ENCODE measurements at regions not wholly inside any gene's neighbourhood (a gene's known extent, or its start where the extent isn't known, plus 50 kb on each side); places are given as distances from the start of the nearest gene placed in this dataset.

GRCh38 chr6:12482386-12483375, 192.5 kb downstream of the EDN1 start:
- H3K27me3 ChIP-seq (replicated peaks in 1 of 4; ENCODE audit: control extremely low read depth in 1 of 4, control insufficient read depth in 3 of 4, insufficient read depth in 4 of 4, low read length in 3 of 4), result no peaks in the 10 kb centered on the region
- H3K36me3 ChIP-seq (replicated peaks in 1 of 2; ENCODE audit: control extremely low read depth in 1 of 2, control insufficient read depth in 1 of 2, extremely low read depth in 1 of 2, insufficient read depth in 2 of 2, low read length in 1 of 2), result no peaks in the 10 kb centered on the region
- H3K4me1 ChIP-seq (ENCODE audit: control insufficient read depth in 2 of 2, insufficient read depth in 2 of 2, low read length in 2 of 2), result peaks cover 0 to 7% of the 10 kb centered on the region in 2 donors
- no peaks in the 10 kb centered on the region for H3K9me3 ChIP-seq (ENCODE audit: control extremely low read depth in 1 of 3, control insufficient read depth in 2 of 3, insufficient read depth in 1 of 3, low read length in 2 of 3)
- no peaks in the 10 kb centered on the region for H4K20me1 ChIP-seq (ENCODE audit: control insufficient read depth, insufficient read depth, low read length, poor library complexity, severe bottlenecking)
- intact Hi-C loops (cut with micrococcal nuclease), result no loop called here
- DNase-seq (no peak), ATAC-seq (ENCODE audit: low read depth) (no peak)
- Mint-ChIP-seq H3K4me1 (peaks cover 15% of the 10 kb centered on the region), H3K4me3 (peak overlapping the region; percentile 80), H3K27me3 (no peaks in the 10 kb centered on the region), H3K9me3 (ENCODE audit: insufficient read depth) (no peaks in the 10 kb centered on the region), H3K27ac (no peak overlapping the region)
- peak overlapping the region; percentile 70 for H2AFZ ChIP-seq (ENCODE audit: insufficient read depth, low read depth, low read length, poor library complexity, severe bottlenecking)
- CTCF ChIA-PET, result interaction anchor here (0.9 to 1.7 kb wide), 2 partner anchors 21 to 827 kb away, joined by 3 to 7 read pairs; no protein-coding TSS in a partner anchor
- TF ChIP-seq CTCF (IDR thresholded peaks at IDR 0.05) (no peak), EZH2 (IDR thresholded peaks at IDR 0.05; ENCODE audit: borderline replicate concordance, insufficient read depth, low read depth, low read length, poor library complexity, severe bottlenecking) (no peak)
- WGBS (ENCODE audit: insufficient coverage), result 100% methylated on average over 1 of the region's 5 CpGs
- no peaks in the 10 kb centered on the region for H3K79me2 ChIP-seq (ENCODE audit: control insufficient read depth, insufficient read depth, low read length)
- H3K4me3 ChIP-seq (ENCODE audit: control extremely low read depth in 1 of 5, extremely low read depth in 1 of 5, insufficient read depth in 1 of 5, low read depth in 2 of 5, low read length in 4 of 5), result no peak overlapping the region
- peak overlapping the region; percentile 64 for H3K4me2 ChIP-seq (replicated peaks; ENCODE audit: low read depth, low read length, poor library complexity, severe bottlenecking)
- POLR2A ChIA-PET, result no interaction called here
- H3K27ac ChIP-seq (ENCODE audit: low read length in 2 of 2), result no peak overlapping the region
- H3K9ac ChIP-seq (ENCODE audit: low read length), result peak overlapping the region; percentile 65

- Histone ChIP-seq H3K27me3 (replicated peaks in 1 of 4; ENCODE audit: control extremely low read depth in 1 of 4, control insufficient read depth in 3 of 4, insufficient read depth in 4 of 4, low read length in 3 of 4) (no peaks in the 10 kb centered on the region), H3K9me3 (ENCODE audit: control extremely low read depth in 1 of 3, control insufficient read depth in 2 of 3, insufficient read depth in 1 of 3, low read length in 2 of 3) (no peaks in the 10 kb centered on the region), H2AFZ (ENCODE audit: insufficient read depth, low read depth, low read length, poor library complexity, severe bottlenecking) (peak overlapping the region; percentile 70), H3K4me2 (replicated peaks; ENCODE audit: low read depth, low read length, poor library complexity, severe bottlenecking) (peak overlapping the region; percentile 64), H3K36me3 (replicated peaks in 1 of 2; ENCODE audit: control extremely low read depth in 1 of 2, control insufficient read depth in 1 of 2, extremely low read depth in 1 of 2, insufficient read depth in 2 of 2, low read length in 1 of 2) (no peaks in the 10 kb centered on the region), H3K4me3 (ENCODE audit: control extremely low read depth in 1 of 5, extremely low read depth in 1 of 5, insufficient read depth in 1 of 5, low read depth in 2 of 5, low read length in 4 of 5) (peak overlapping the region; percentile 8 to 65 (median 36)), H3K4me1 (ENCODE audit: control insufficient read depth in 2 of 2, insufficient read depth in 2 of 2, low read length in 2 of 2) (peaks cover 0 to 7% of the 10 kb centered on the region in 2 donors), H3K9ac (ENCODE audit: low read length) (peak overlapping the region; percentile 65), H3K79me2 (ENCODE audit: control insufficient read depth, insufficient read depth, low read length) (no peaks in the 10 kb centered on the region), H4K20me1 (ENCODE audit: control insufficient read depth, insufficient read depth, low read length, poor library complexity, severe bottlenecking) (no peaks in the 10 kb centered on the region), H3K27ac (ENCODE audit: low read length in 2 of 2) (no peak overlapping the region)
- Mint-ChIP-seq H3K4me3 (peak overlapping the region; percentile 80), H3K4me1 (peaks cover 15% of the 10 kb centered on the region), H3K27me3 (no peaks in the 10 kb centered on the region), H3K9me3 (ENCODE audit: insufficient read depth) (no peaks in the 10 kb centered on the region), H3K27ac (no peak overlapping the region)
- TF ChIP-seq EZH2 (IDR thresholded peaks at IDR 0.05; ENCODE audit: borderline replicate concordance, insufficient read depth, low read depth, low read length, poor library complexity, severe bottlenecking) (no peak), CTCF (IDR thresholded peaks at IDR 0.05) (no peak)
- intact Hi-C loops (cut with micrococcal nuclease), result no loop called here
- DNase-seq (peak; percentile 20), ATAC-seq (ENCODE audit: low read depth) (no peak)
- POLR2A ChIA-PET, result no interaction called here
- WGBS (ENCODE audit: insufficient coverage), result 3% methylated on average over 3 of the region's 5 CpGs
- CTCF ChIA-PET, result interaction anchor here (1.7 kb wide), 1 partner anchor 20 kb away, joined by 7 read pairs; no protein-coding TSS in a partner anchor
These were observed 193.6 kb downstream of the EDN1 start for GRCh38 chr6:12483712-12484111.
